ENCODE measurements at regions not wholly inside any gene's neighbourhood (a gene's known extent, or its start where the extent isn't known, plus 50 kb on each side); places are given as distances from the start of the nearest gene placed in this dataset.

DNA sequence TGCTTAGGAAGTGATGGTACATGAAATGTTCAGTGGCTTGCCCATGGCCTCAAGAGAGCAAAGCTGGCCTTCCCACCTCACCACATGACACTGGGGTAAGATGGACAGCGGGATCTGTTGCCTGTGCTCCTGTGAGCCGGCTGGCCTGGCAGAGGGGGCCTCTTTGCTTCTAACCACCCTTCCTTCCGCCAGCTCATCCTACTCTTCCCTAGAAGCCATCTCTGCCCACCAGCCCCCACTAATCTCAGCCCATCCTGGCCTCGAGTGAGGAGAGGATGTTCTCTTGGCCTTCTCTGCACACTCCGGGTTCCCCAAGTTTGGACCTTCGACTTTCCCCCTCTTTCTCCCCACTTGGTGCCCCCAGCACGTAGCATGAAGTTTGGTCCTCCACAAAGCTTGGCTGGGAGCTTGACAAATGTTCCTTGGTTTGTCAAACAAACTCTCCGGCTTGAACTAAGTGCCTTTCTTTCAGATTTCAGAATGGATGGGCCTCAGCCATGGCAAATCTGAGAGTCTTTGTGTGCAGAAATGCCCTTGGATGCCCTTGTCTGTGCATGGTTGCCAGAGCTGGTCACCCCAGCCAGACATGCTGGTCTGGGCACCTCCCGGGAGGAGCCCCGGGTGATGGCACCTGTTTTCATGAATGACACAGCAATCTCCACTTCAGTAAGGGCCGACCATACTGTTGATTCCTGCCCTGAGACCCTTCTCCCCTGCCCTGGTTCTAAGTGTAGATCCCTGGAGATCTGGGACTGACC, 145.5 kb downstream of the URI1 start:
- CTCF ChIA-PET: no interaction called here
- no peak for DNase-seq (ENCODE audit: extremely low spot score)

GRCh38 chr19:30088567-30088966, 146.5 kb downstream of the URI1 start:
- TF ChIP-seq, protein P1, sequence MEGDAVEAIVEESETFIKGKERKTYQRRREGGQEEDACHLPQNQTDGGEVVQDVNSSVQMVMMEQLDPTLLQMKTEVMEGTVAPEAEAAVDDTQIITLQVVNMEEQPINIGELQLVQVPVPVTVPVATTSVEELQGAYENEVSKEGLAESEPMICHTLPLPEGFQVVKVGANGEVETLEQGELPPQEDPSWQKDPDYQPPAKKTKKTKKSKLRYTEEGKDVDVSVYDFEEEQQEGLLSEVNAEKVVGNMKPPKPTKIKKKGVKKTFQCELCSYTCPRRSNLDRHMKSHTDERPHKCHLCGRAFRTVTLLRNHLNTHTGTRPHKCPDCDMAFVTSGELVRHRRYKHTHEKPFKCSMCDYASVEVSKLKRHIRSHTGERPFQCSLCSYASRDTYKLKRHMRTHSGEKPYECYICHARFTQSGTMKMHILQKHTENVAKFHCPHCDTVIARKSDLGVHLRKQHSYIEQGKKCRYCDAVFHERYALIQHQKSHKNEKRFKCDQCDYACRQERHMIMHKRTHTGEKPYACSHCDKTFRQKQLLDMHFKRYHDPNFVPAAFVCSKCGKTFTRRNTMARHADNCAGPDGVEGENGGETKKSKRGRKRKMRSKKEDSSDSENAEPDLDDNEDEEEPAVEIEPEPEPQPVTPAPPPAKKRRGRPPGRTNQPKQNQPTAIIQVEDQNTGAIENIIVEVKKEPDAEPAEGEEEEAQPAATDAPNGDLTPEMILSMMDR (IDR thresholded peaks at IDR 0.05; ENCODE audit: control extremely low read depth, extremely low read depth, low read depth, missing control alignments): no peak
- DNase-seq (ENCODE audit: extremely low spot score): no peak
- CTCF ChIA-PET: interaction anchor here (1.4 kb wide), 1 partner anchor 43 kb away, joined by 5 read pairs; no protein-coding TSS in a partner anchor
- POLR2A ChIA-PET: no interaction called here

More for the DNA sequence above, 145.5 kb downstream of the URI1 start:
- TF ChIP-seq, protein P1 (IDR thresholded peaks at IDR 0.05; ENCODE audit: control extremely low read depth, extremely low read depth, low read depth, missing control alignments): no peak
- POLR2A ChIA-PET: no interaction called here

- ChIA-PET POLR2A (no interaction called here), CTCF (interaction anchor here (1.4 kb wide), 1 partner anchor 44 kb away, joined by 5 read pairs; no protein-coding TSS in a partner anchor)
- TF ChIP-seq, protein P1 (IDR thresholded peaks at IDR 0.05; ENCODE audit: control extremely low read depth, extremely low read depth, low read depth, missing control alignments): no peak
- DNase-seq (ENCODE audit: extremely low spot score): no peak
These were observed 147.1 kb downstream of the URI1 start for GRCh38 chr19:30089086-30089665.

DNA sequence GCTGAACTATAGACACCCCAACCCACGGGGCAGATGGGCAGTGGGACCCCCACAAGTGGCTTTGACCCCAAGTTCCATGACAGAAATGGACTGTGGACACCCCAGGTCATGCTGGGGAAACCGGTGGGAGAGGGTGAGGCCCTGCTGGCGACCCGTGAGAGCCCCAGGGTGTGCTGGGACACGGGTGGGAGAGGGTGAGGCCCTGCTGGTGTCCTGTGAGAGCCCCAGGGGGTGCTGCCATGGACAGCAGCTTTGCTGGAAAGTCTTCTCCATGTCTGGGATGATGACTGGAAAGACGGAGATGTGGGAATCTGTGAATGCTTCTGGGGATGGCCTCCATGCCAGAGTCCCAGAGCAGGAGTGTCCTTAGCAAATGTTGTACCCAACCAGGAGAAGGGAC, 148.4 kb downstream of the URI1 start:
- ChIA-PET CTCF (interaction anchor here (1.2 kb wide), 1 partner anchor 11 kb away, joined by 3 read pairs; no protein-coding TSS in a partner anchor), POLR2A (no interaction called here)
- TF ChIP-seq, protein P1 (IDR thresholded peaks at IDR 0.05; ENCODE audit: control extremely low read depth, extremely low read depth, low read depth, missing control alignments): no peak
- DNase-seq (ENCODE audit: extremely low spot score): no peak

DNA sequence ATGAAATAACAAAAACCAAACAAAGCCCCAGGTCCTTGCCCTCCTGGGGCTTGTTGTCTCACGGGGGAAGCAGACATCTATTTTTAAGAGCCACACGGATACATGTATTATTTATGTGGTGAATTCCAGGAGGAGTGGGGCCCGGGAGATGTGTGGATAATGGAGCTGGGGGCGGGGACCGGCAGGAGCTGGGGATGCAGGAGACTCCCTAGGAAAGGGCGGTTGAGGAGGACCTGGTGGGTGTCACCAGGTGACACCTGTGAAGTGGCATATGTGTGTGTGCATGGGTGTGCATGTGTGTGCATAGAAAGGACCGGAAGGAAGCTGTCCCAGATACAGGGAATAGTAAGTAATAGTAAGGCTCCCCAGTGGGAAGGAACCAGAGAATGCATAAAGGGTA, 148.9 kb downstream of the URI1 start:
- TF ChIP-seq, protein P1 (IDR thresholded peaks at IDR 0.05; ENCODE audit: control extremely low read depth, extremely low read depth, low read depth, missing control alignments): no peak
- POLR2A ChIA-PET: no interaction called here
- CTCF ChIA-PET: interaction anchor here (1.2 kb wide), 1 partner anchor 11 kb away, joined by 3 read pairs; no protein-coding TSS in a partner anchor
- no peak for DNase-seq (ENCODE audit: extremely low spot score)

DNA sequence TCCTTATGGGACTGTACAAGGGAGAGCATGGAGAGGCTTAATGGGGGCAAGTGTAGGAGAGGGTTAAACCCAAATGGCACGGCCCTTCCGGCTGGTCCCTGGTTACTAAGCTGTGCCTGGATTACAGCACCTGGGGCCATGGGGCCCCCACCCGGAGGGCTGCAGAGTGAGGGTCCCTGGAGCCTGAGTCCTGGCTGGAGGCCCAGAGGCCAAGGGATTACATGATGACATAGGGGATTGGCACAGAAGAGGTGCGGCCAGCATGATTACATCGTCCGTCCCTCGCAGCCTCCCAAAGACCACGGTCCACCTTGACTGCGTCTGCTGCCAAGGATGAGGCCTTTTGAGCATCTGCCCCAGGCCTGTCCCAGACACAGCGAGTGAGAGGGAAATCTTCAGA, 149.4 kb downstream of the URI1 start:
- ChIA-PET CTCF (interaction anchor here (1.2 kb wide), 1 partner anchor 11 kb away, joined by 3 read pairs; no protein-coding TSS in a partner anchor), POLR2A (no interaction called here)
- TF ChIP-seq, protein P1 (IDR thresholded peaks at IDR 0.05; ENCODE audit: control extremely low read depth, extremely low read depth, low read depth, missing control alignments): no peak
- no peak for DNase-seq (ENCODE audit: extremely low spot score)

Data from GM10248 (cell line).